Epithelial cell of esophagus (primary cell): ENCODE measurements at regions not wholly inside any gene's neighbourhood (a gene's known extent, or its start where the extent isn't known, plus 50 kb on each side); places are given as distances from the start of the nearest gene placed in this dataset.

Source experiments
- DNase-seq: peaks from one replicate; pipeline ENCODE4 v3.0.0; 2010; ENCODE audit warnings: low read depth
- H3K4me3 ChIP-seq: 2 replicates; pipeline ENCODE4 v1.5.1; 2011; ENCODE audit warnings: mild to moderate bottlenecking, low read length, control low read depth
- CTCF ChIP-seq: IDR thresholded peaks from 2 replicates; pipeline ENCODE4 v1.5.1; 2011; ENCODE audit warnings: low read depth, mild to moderate bottlenecking, low read length, control low read depth, inconsistent platforms; ENCODE audit not compliant: insufficient read depth; ENCODE audit errors: missing control alignments

DNA sequence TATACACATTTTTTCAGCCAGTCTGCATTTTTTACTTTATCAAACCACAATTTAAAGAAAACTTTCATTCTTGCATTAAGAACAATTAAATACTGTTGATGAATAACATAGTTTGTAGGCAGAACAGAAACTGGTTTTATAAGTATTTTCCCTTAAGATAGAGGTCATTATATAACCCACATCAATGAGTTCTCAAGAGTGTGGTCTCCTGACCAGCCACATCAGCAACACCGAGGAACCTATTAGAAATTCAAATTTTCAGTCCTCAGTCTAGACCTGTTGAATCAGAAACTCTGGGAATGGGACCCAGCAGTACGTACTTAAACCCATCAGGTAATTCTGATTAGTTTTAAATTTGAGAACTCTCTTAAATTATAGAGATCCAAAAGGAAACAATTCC is 299.6 kb upstream of the ARSJ start:
- no peak overlapping the region for H3K4me3 ChIP-seq
- no peak for TF ChIP-seq CTCF
- DNase-seq = no peak

DNA sequence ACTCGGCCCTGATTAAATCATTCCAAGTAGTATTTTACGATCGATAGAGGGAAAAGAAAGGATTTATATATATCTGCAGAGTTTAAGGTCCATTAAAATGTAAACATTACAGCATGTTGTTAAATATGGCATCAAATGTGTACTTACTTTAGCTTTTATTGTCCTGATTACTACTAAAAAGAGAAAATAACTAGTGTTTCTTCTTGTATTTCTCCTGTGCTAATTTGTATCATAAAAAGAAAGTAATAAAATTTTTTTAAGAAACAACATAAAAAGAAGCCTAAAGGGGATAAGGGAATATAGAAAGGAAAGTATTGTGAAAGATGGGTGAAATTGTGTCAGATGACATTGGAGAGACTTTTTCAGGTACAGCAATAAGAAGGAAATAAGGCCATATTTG is 300.3 kb upstream of the ARSJ start:
- DNase-seq = no peak
- no peak overlapping the region for H3K4me3 ChIP-seq
- no peak for TF ChIP-seq CTCF

GRCh38 chr4:114280645-114281044 is 301.2 kb upstream of the ARSJ start:
- DNase-seq = no peak
- H3K4me3 ChIP-seq = no peak overlapping the region
- no peak for TF ChIP-seq CTCF

GRCh38 chr4:114281164-114281960 is 301.9 kb upstream of the ARSJ start:
- no peak for DNase-seq
- no peak for TF ChIP-seq CTCF
- H3K4me3 ChIP-seq = no peak overlapping the region

- DNase-seq = no peak
- no peak for TF ChIP-seq CTCF
- no peak overlapping the region for H3K4me3 ChIP-seq
Observed at GRCh38 chr4:114282937-114283336, 303.5 kb upstream of the ARSJ start.

GRCh38 chr4:114284629-114285028 is 305.2 kb upstream of the ARSJ start:
- no peak for TF ChIP-seq CTCF
- no peak overlapping the region for H3K4me3 ChIP-seq
- DNase-seq = no peak

- DNase-seq = peak; percentile 45
- no peak overlapping the region for H3K4me3 ChIP-seq
- TF ChIP-seq CTCF = no peak
Observed at GRCh38 chr4:114286262-114286810, 306.9 kb upstream of the ARSJ start.
